Activated B cell treated with CpG ODN at 0.5 μM for 24 hours (primary cell): ENCODE measurements at regions not wholly inside any gene's neighbourhood (a gene's known extent, or its start where the extent isn't known, plus 50 kb on each side); places are given as distances from the start of the nearest gene placed in this dataset.

Experiments used
- ATAC-seq: fragments of 200-7000 bp; cut with Tn5 transposase; one replicate; pipeline ENCODE4 v1.10.0; 2021; ENCODE audit warnings: low read depth, mild to moderate bottlenecking, moderate library complexity
- CTCF ChIA-PET: fragments of 350-600 bp; sonication (Branson Sonifier 250); formaldehyde crosslinking; loops from one replicate; lab custom pipeline; 2021; ENCODE audit warnings: antibody characterized with exemption; lab: Charles Lee
- POLR2A ChIA-PET: fragments of 350-600 bp; sonication (Branson Sonifier 250); formaldehyde crosslinking; loops from one replicate; lab custom pipeline; 2021; ENCODE audit warnings: antibody characterized with exemption; lab: Charles Lee
- DNase-seq: peaks from one replicate; pipeline ENCODE4 v3.0.0; 2022
- H3K27ac Mint-ChIP-seq: one replicate; pipeline ENCODE4 v1.8.0; 2020; ENCODE audit warnings: mixed read lengths
- H3K27me3 Mint-ChIP-seq: one replicate; pipeline ENCODE4 v1.8.0; 2021; ENCODE audit warnings: mixed read lengths
- H3K36me3 Mint-ChIP-seq: one replicate; pipeline ENCODE4 v1.8.0; 2021; ENCODE audit warnings: low read depth, mixed read lengths
- H3K4me1 Mint-ChIP-seq: one replicate; pipeline ENCODE4 v1.8.0; 2021; ENCODE audit warnings: mixed read lengths
- H3K4me3 Mint-ChIP-seq: one replicate; pipeline ENCODE4 v1.8.0; 2020; ENCODE audit warnings: mild to moderate bottlenecking, mixed read lengths
- H3K9me3 Mint-ChIP-seq: one replicate; pipeline ENCODE4 v1.8.0; 2020; ENCODE audit warnings: mixed read lengths
- CTCF ChIP-seq: fragments of 200-600 bp; IDR thresholded peaks from one replicate; pipeline ENCODE4 v1.8.0; 2022; ENCODE audit warnings: antibody characterized with exemption, mild to moderate bottlenecking
- intact Hi-C: fragments of 100-400 bp; cut with micrococcal nuclease; formaldehyde crosslinking; loops from one replicate; pipeline ENCODE4 v1.15.1; 2024

GRCh38 chr5:57779383-57780223 is 297.0 kb upstream of the ACTBL2 start:
- POLR2A ChIA-PET: no interaction called here
- ATAC-seq: peak; percentile 31
- H3K4me3 Mint-ChIP-seq: no peak overlapping the region

GRCh38 chr5:57778501-57779091 is 296.0 kb upstream of the ACTBL2 start:
- Mint-ChIP-seq H3K36me3 (no peaks in the 10 kb centered on the region), H3K9me3 (no peaks in the 10 kb centered on the region), H3K27me3 (peaks cover 2% of the 10 kb centered on the region), H3K4me1 (no peaks in the 10 kb centered on the region), H3K4me3 (no peak overlapping the region), H3K27ac (no peak overlapping the region)
- POLR2A ChIA-PET: no interaction called here
- CTCF ChIA-PET: interaction anchor here (1.2 to 4.7 kb wide), 4 partner anchors 10 to 1071 kb away, joined by 6 to 54 read pairs (median 7); partner anchors contain the start of gene PLK2
- intact Hi-C loops: loop anchor here (1.0 to 10.0 kb wide), 4 partner anchors 480 to 1072 kb away; partner anchors contain the start of genes PLK2 and RAB3C
- DNase-seq (no peak), ATAC-seq (no peak)
- TF ChIP-seq CTCF: no peak

More at GRCh38 chr5:57779383-57780223, 297.0 kb upstream of the ACTBL2 start:
- Mint-ChIP-seq H3K4me1 (no peaks in the 10 kb centered on the region), H3K27ac (no peak overlapping the region), H3K36me3 (no peaks in the 10 kb centered on the region), H3K9me3 (no peaks in the 10 kb centered on the region), H3K27me3 (peaks cover 2% of the 10 kb centered on the region)
- CTCF ChIA-PET: interaction anchor here (0.6 to 4.7 kb wide), 7 partner anchors 9 to 1070 kb away, joined by 3 to 54 read pairs (median 6); partner anchors contain the start of gene PLK2
- TF ChIP-seq CTCF: no peak
- no peak for DNase-seq
- intact Hi-C loops: loop anchor here (1.0 to 10.0 kb wide), 4 partner anchors 481 to 1071 kb away; partner anchors contain the start of genes PLK2 and RAB3C

GRCh38 chr5:57777174-57777581 is 294.6 kb upstream of the ACTBL2 start:
- no peak for TF ChIP-seq CTCF
- Mint-ChIP-seq H3K27me3 (no peaks in the 10 kb centered on the region), H3K4me3 (no peak overlapping the region), H3K36me3 (no peaks in the 10 kb centered on the region), H3K27ac (no peak overlapping the region), H3K9me3 (no peaks in the 10 kb centered on the region), H3K4me1 (no peaks in the 10 kb centered on the region)
- no peak for DNase-seq
- CTCF ChIA-PET: interaction anchor here (4.7 kb wide), 1 partner anchor 684 kb away, joined by 54 read pairs; the partner anchor contains the start of gene PLK2
- no peak for ATAC-seq
- POLR2A ChIA-PET: no interaction called here
- intact Hi-C loops: loop anchor here (10.0 kb wide), 1 partner anchor 808 kb away; the partner anchor contains the start of gene RAB3C

GRCh38 chr5:57776035-57776434 is 293.4 kb upstream of the ACTBL2 start:
- Mint-ChIP-seq H3K4me3 (no peak overlapping the region), H3K27me3 (no peaks in the 10 kb centered on the region), H3K27ac (no peak overlapping the region), H3K4me1 (no peaks in the 10 kb centered on the region), H3K9me3 (no peaks in the 10 kb centered on the region), H3K36me3 (no peaks in the 10 kb centered on the region)
- intact Hi-C loops: loop anchor here (10.0 kb wide), 1 partner anchor 809 kb away; the partner anchor contains the start of gene RAB3C
- ATAC-seq: no peak
- no peak for DNase-seq
- TF ChIP-seq CTCF: no peak
- CTCF ChIA-PET: no interaction called here
- POLR2A ChIA-PET: no interaction called here

GRCh38 chr5:57774439-57774838 is 291.8 kb upstream of the ACTBL2 start:
- no peaks in the 10 kb centered on the region for H3K9me3 Mint-ChIP-seq
- H3K27ac Mint-ChIP-seq: no peak overlapping the region
- H3K27me3 Mint-ChIP-seq: peaks cover 3% of the 10 kb centered on the region
- no peaks in the 10 kb centered on the region for H3K36me3 Mint-ChIP-seq
- H3K4me1 Mint-ChIP-seq: no peaks in the 10 kb centered on the region
- DNase-seq (no peak), ATAC-seq (no peak)
- TF ChIP-seq CTCF: no peak
- ChIA-PET CTCF (no interaction called here), POLR2A (no interaction called here)
- intact Hi-C loops: loop anchor here (10.0 kb wide), 1 partner anchor 810 kb away; the partner anchor contains the start of gene RAB3C
- H3K4me3 Mint-ChIP-seq: no peak overlapping the region
